ENCODE measurements at regions not wholly inside any gene's neighbourhood (a gene's known extent, or its start where the extent isn't known, plus 50 kb on each side); places are given as distances from the start of the nearest gene placed in this dataset.
"Not testable (repeated sequence)": the region's sequence is repeated elsewhere in the genome, so short reads cannot be mapped to it uniquely, and the experiment has no call there.

- H3K4me3 Mint-ChIP-seq = no peak overlapping the region
- H3K4me1 Mint-ChIP-seq (ENCODE audit: low read depth in 2 of 2) = no peaks in the 10 kb centered on the region
- H3K9me3 Mint-ChIP-seq = peaks cover 5% of the 10 kb centered on the region
- no peak overlapping the region for H3K27ac Mint-ChIP-seq
- H3K27me3 Mint-ChIP-seq = no peaks in the 10 kb centered on the region
- DNase-seq (ENCODE audit: low spot score) (no peak), ATAC-seq (no peak)
- peaks cover 5% of the 10 kb centered on the region for H3K36me3 Mint-ChIP-seq
Observed at GRCh38 chr5:85357309-85357708, 972.6 kb upstream of the EDIL3 start.

- H3K36me3 Mint-ChIP-seq = no peaks in the 10 kb centered on the region
- H3K9me3 Mint-ChIP-seq = peaks cover 8% of the 10 kb centered on the region
- no peaks in the 10 kb centered on the region for H3K4me1 Mint-ChIP-seq (ENCODE audit: low read depth in 2 of 2)
- no peak overlapping the region for H3K27ac Mint-ChIP-seq
- H3K4me3 Mint-ChIP-seq = no peak overlapping the region
- no peak for DNase-seq (ENCODE audit: low spot score)
- H3K27me3 Mint-ChIP-seq = no peaks in the 10 kb centered on the region
- ATAC-seq = no peak
Observed at GRCh38 chr5:85375525-85375924, 990.8 kb upstream of the EDIL3 start.

GRCh38 chr5:85388770-85389169 is 1004.1 kb upstream of the EDIL3 start:
- Mint-ChIP-seq H3K4me3 (no peak overlapping the region), H3K9me3 (peaks cover 9% of the 10 kb centered on the region), H3K36me3 (no peaks in the 10 kb centered on the region), H3K4me1 (ENCODE audit: low read depth in 2 of 2) (no peaks in the 10 kb centered on the region), H3K27ac (no peak overlapping the region), H3K27me3 (no peaks in the 10 kb centered on the region)
- DNase-seq (ENCODE audit: low spot score) = no peak
- no peak for ATAC-seq

- not testable (repeated sequence) for H3K9me3 Mint-ChIP-seq; DNase-seq (ENCODE audit: low spot score); H3K27me3 Mint-ChIP-seq; H3K4me1 Mint-ChIP-seq (ENCODE audit: low read depth in 2 of 2); H3K4me3 Mint-ChIP-seq; H3K36me3 Mint-ChIP-seq; ATAC-seq; H3K27ac Mint-ChIP-seq
Observed at GRCh38 chr5:85392309-85392708, 1007.6 kb upstream of the EDIL3 start.

GRCh38 chr5:85395526-85395925 is 1010.8 kb upstream of the EDIL3 start:
- H3K27ac Mint-ChIP-seq = no peak overlapping the region
- H3K27me3 Mint-ChIP-seq = no peaks in the 10 kb centered on the region
- ATAC-seq (no peak), DNase-seq (ENCODE audit: low spot score) (no peak)
- no peak overlapping the region for H3K4me3 Mint-ChIP-seq
- peaks cover 15% of the 10 kb centered on the region for H3K9me3 Mint-ChIP-seq
- peaks cover 6% of the 10 kb centered on the region for H3K36me3 Mint-ChIP-seq
- no peaks in the 10 kb centered on the region for H3K4me1 Mint-ChIP-seq (ENCODE audit: low read depth in 2 of 2)

GRCh38 chr5:85397451-85397850 is 1012.8 kb upstream of the EDIL3 start:
- H3K9me3 Mint-ChIP-seq = peaks cover 14% of the 10 kb centered on the region
- peaks cover 6% of the 10 kb centered on the region for H3K36me3 Mint-ChIP-seq
- no peak overlapping the region for H3K4me3 Mint-ChIP-seq
- no peaks in the 10 kb centered on the region for H3K27me3 Mint-ChIP-seq
- no peaks in the 10 kb centered on the region for H3K4me1 Mint-ChIP-seq (ENCODE audit: low read depth in 2 of 2)
- DNase-seq (ENCODE audit: low spot score) = no peak
- ATAC-seq = no peak
- H3K27ac Mint-ChIP-seq = no peak overlapping the region

GRCh38 chr5:85428426-85428934 is 1043.8 kb upstream of the EDIL3 start:
- Mint-ChIP-seq H3K27ac (no peak overlapping the region), H3K4me3 (no peak overlapping the region), H3K36me3 (peaks cover 9% of the 10 kb centered on the region), H3K27me3 (no peaks in the 10 kb centered on the region), H3K9me3 (peaks cover 9% of the 10 kb centered on the region), H3K4me1 (ENCODE audit: low read depth in 2 of 2) (no peaks in the 10 kb centered on the region)
- no peak for DNase-seq (ENCODE audit: low spot score)
- ATAC-seq = no peak

- peaks cover 15% of the 10 kb centered on the region for H3K9me3 Mint-ChIP-seq
- not testable (repeated sequence) for H3K4me3 Mint-ChIP-seq; H3K4me1 Mint-ChIP-seq (ENCODE audit: low read depth in 2 of 2); ATAC-seq; H3K27ac Mint-ChIP-seq; H3K27me3 Mint-ChIP-seq; DNase-seq (ENCODE audit: low spot score)
- peaks cover 14% of the 10 kb centered on the region for H3K36me3 Mint-ChIP-seq
Observed at GRCh38 chr5:85431726-85432125, 1047.0 kb upstream of the EDIL3 start.

- H3K4me3 Mint-ChIP-seq = no peak overlapping the region
- H3K4me1 Mint-ChIP-seq (ENCODE audit: low read depth in 2 of 2) = no peaks in the 10 kb centered on the region
- no peaks in the 10 kb centered on the region for H3K27me3 Mint-ChIP-seq
- peaks cover 4% of the 10 kb centered on the region for H3K36me3 Mint-ChIP-seq
- ATAC-seq (no peak), DNase-seq (ENCODE audit: low spot score) (no peak)
- no peak overlapping the region for H3K27ac Mint-ChIP-seq
- H3K9me3 Mint-ChIP-seq = peaks cover 8% of the 10 kb centered on the region
Observed at GRCh38 chr5:85441156-85441555, 1056.5 kb upstream of the EDIL3 start.

- Mint-ChIP-seq H3K4me1 (ENCODE audit: low read depth in 2 of 2) (no peaks in the 10 kb centered on the region), H3K4me3 (no peak overlapping the region), H3K9me3 (peaks cover 8% of the 10 kb centered on the region), H3K27me3 (no peaks in the 10 kb centered on the region), H3K27ac (no peak overlapping the region), H3K36me3 (peaks cover 4% of the 10 kb centered on the region)
- DNase-seq (ENCODE audit: low spot score) = no peak
- ATAC-seq = no peak
Observed at GRCh38 chr5:85441853-85442252, 1057.2 kb upstream of the EDIL3 start.

- no peak for ATAC-seq
- Mint-ChIP-seq H3K4me1 (ENCODE audit: low read depth in 2 of 2) (no peaks in the 10 kb centered on the region), H3K4me3 (no peak overlapping the region), H3K36me3 (peaks cover 6% of the 10 kb centered on the region), H3K9me3 (peaks cover 21% of the 10 kb centered on the region), H3K27ac (no peak overlapping the region), H3K27me3 (no peaks in the 10 kb centered on the region)
- DNase-seq (ENCODE audit: low spot score) = no peak
Observed at GRCh38 chr5:85452322-85453025, 1067.8 kb upstream of the EDIL3 start.

- no peak for ATAC-seq
- H3K9me3 Mint-ChIP-seq = peaks cover 22% of the 10 kb centered on the region
Observed at GRCh38 chr5:85453026-85453349, 1068.3 kb upstream of the EDIL3 start.

GRCh38 chr5:85458319-85458718 is 1073.6 kb upstream of the EDIL3 start:
- peaks cover 22% of the 10 kb centered on the region for H3K9me3 Mint-ChIP-seq
- H3K4me3 Mint-ChIP-seq = no peak overlapping the region
- ATAC-seq (no peak), DNase-seq (ENCODE audit: low spot score) (no peak)
- H3K4me1 Mint-ChIP-seq (ENCODE audit: low read depth in 2 of 2) = no peaks in the 10 kb centered on the region
- H3K27me3 Mint-ChIP-seq = no peaks in the 10 kb centered on the region
- peaks cover 6% of the 10 kb centered on the region for H3K36me3 Mint-ChIP-seq
- H3K27ac Mint-ChIP-seq = no peak overlapping the region

More at GRCh38 chr5:85453026-85453349, 1068.3 kb upstream of the EDIL3 start:
- no peak overlapping the region for H3K4me3 Mint-ChIP-seq
- H3K27ac Mint-ChIP-seq = no peak overlapping the region
- no peak for DNase-seq (ENCODE audit: low spot score)
- H3K36me3 Mint-ChIP-seq = peaks cover 10% of the 10 kb centered on the region
- H3K4me1 Mint-ChIP-seq (ENCODE audit: low read depth in 2 of 2) = no peaks in the 10 kb centered on the region
- H3K27me3 Mint-ChIP-seq = no peaks in the 10 kb centered on the region

GRCh38 chr5:85462957-85463356 is 1078.3 kb upstream of the EDIL3 start:
- H3K36me3 Mint-ChIP-seq = no peaks in the 10 kb centered on the region
- H3K4me3 Mint-ChIP-seq = no peak overlapping the region
- H3K27me3 Mint-ChIP-seq = no peaks in the 10 kb centered on the region
- H3K4me1 Mint-ChIP-seq (ENCODE audit: low read depth in 2 of 2) = no peaks in the 10 kb centered on the region
- H3K27ac Mint-ChIP-seq = no peak overlapping the region
- no peak for ATAC-seq
- no peak for DNase-seq (ENCODE audit: low spot score)
- H3K9me3 Mint-ChIP-seq = peaks cover 21% of the 10 kb centered on the region

- no peaks in the 10 kb centered on the region for H3K4me1 Mint-ChIP-seq (ENCODE audit: low read depth in 2 of 2)
- peaks cover 5% of the 10 kb centered on the region for H3K36me3 Mint-ChIP-seq
- no peak for DNase-seq (ENCODE audit: low spot score)
- H3K4me3 Mint-ChIP-seq = no peak overlapping the region
- no peak overlapping the region for H3K27ac Mint-ChIP-seq
- H3K27me3 Mint-ChIP-seq = no peaks in the 10 kb centered on the region
- no peak for ATAC-seq
- peaks cover 29% of the 10 kb centered on the region for H3K9me3 Mint-ChIP-seq
Observed at GRCh38 chr5:85466423-85466822, 1081.7 kb upstream of the EDIL3 start.

Measured in natural killer cell treated with Interleukin-12 subunit alpha and Interleukin-12 subunit beta and Interleukin-15 and Interleukin-18, amount 100 ng/mL, for 72 hours (primary cell).